ENCODE measurements at regions not wholly inside any gene's neighbourhood (a gene's known extent, or its start where the extent isn't known, plus 50 kb on each side); places are given as distances from the start of the nearest gene placed in this dataset.

GRCh38 chr15:38672814-38673670 is 108.4 kb upstream of the RASGRP1 start:
- Mint-ChIP-seq H3K27ac (peak overlapping the region; percentile 86 to 99 (median 90)), H3K36me3 (no peaks in the 10 kb centered on the region), H3K9me3 (no peaks in the 10 kb centered on the region), H3K4me1 (peaks cover 46 to 52% (median 50%) of the 10 kb centered on the region in 3 donors), H3K27me3 (peaks cover 3% of the 10 kb centered on the region), H3K4me3 (peak overlapping the region; percentile 18 to 85 (median 58))

- Mint-ChIP-seq H3K27ac (peak overlapping the region in 2 of 3 donors; percentile 57 to 80), H3K36me3 (no peaks in the 10 kb centered on the region), H3K4me1 (peaks cover 46 to 52% (median 50%) of the 10 kb centered on the region in 3 donors), H3K4me3 (peak overlapping the region in 2 of 4 donors; percentile 2 to 34), H3K9me3 (no peaks in the 10 kb centered on the region), H3K27me3 (peaks cover 3% of the 10 kb centered on the region)
Observed at GRCh38 chr15:38674448-38674847, 109.8 kb upstream of the RASGRP1 start.

- Mint-ChIP-seq H3K4me3 (no peak overlapping the region), H3K36me3 (no peaks in the 10 kb centered on the region), H3K27ac (peak overlapping the region in 1 of 3 donors; percentile 57), H3K9me3 (no peaks in the 10 kb centered on the region), H3K27me3 (peaks cover 2% of the 10 kb centered on the region), H3K4me1 (peaks cover 24 to 35% (median 33%) of the 10 kb centered on the region in 3 donors)
Observed at GRCh38 chr15:38678281-38678680, 113.7 kb upstream of the RASGRP1 start.

- Mint-ChIP-seq H3K4me1 (peaks cover 18 to 30% (median 28%) of the 10 kb centered on the region in 3 donors), H3K4me3 (peak overlapping the region in 1 of 4 donors; percentile 19), H3K36me3 (no peaks in the 10 kb centered on the region), H3K9me3 (no peaks in the 10 kb centered on the region), H3K27me3 (no peaks in the 10 kb centered on the region), H3K27ac (peak overlapping the region in 1 of 3 donors; percentile 41)
Observed at GRCh38 chr15:38680775-38681174, 116.2 kb upstream of the RASGRP1 start.

- Mint-ChIP-seq H3K4me1 (peaks cover 15 to 29% (median 25%) of the 10 kb centered on the region in 3 donors), H3K4me3 (peak overlapping the region in 2 of 4 donors; percentile 87 to 89), H3K9me3 (no peaks in the 10 kb centered on the region), H3K27me3 (no peaks in the 10 kb centered on the region), H3K36me3 (no peaks in the 10 kb centered on the region), H3K27ac (peak overlapping the region; percentile 20 to 95 (median 69))
Observed at GRCh38 chr15:38682363-38682762, 117.7 kb upstream of the RASGRP1 start.

GRCh38 chr15:38682861-38683260 is 118.2 kb upstream of the RASGRP1 start:
- no peaks in the 10 kb centered on the region for H3K27me3 Mint-ChIP-seq
- H3K9me3 Mint-ChIP-seq: no peaks in the 10 kb centered on the region
- H3K27ac Mint-ChIP-seq: peak overlapping the region; percentile 56 to 95 (median 69)
- peak overlapping the region in 3 of 4 donors; percentile 34 to 89 (median 87) for H3K4me3 Mint-ChIP-seq
- H3K4me1 Mint-ChIP-seq: peaks cover 15 to 26% (median 21%) of the 10 kb centered on the region in 3 donors
- H3K36me3 Mint-ChIP-seq: no peaks in the 10 kb centered on the region

- Mint-ChIP-seq H3K27me3 (no peaks in the 10 kb centered on the region), H3K4me1 (peaks cover 19 to 25% (median 20%) of the 10 kb centered on the region in 3 donors), H3K9me3 (no peaks in the 10 kb centered on the region), H3K27ac (peak overlapping the region; percentile 56 to 95 (median 69)), H3K4me3 (peak overlapping the region in 2 of 4 donors; percentile 25 to 89), H3K36me3 (no peaks in the 10 kb centered on the region)
Observed at GRCh38 chr15:38683382-38684242, 119.0 kb upstream of the RASGRP1 start.

- Mint-ChIP-seq H3K4me3 (peak overlapping the region in 1 of 4 donors; percentile 36), H3K4me1 (peaks cover 22 to 33% (median 27%) of the 10 kb centered on the region in 3 donors), H3K36me3 (no peaks in the 10 kb centered on the region), H3K9me3 (no peaks in the 10 kb centered on the region), H3K27me3 (no peaks in the 10 kb centered on the region), H3K27ac (peak overlapping the region in 1 of 3 donors; percentile 85)
Observed at GRCh38 chr15:38684440-38685010, 119.9 kb upstream of the RASGRP1 start.

GRCh38 chr15:38685686-38686339 is 121.2 kb upstream of the RASGRP1 start:
- no peaks in the 10 kb centered on the region for H3K36me3 Mint-ChIP-seq
- no peaks in the 10 kb centered on the region for H3K27me3 Mint-ChIP-seq
- no peak overlapping the region for H3K4me3 Mint-ChIP-seq
- peaks cover 22 to 37% (median 33%) of the 10 kb centered on the region in 3 donors for H3K4me1 Mint-ChIP-seq
- no peaks in the 10 kb centered on the region for H3K9me3 Mint-ChIP-seq
- no peak overlapping the region for H3K27ac Mint-ChIP-seq

- Mint-ChIP-seq H3K27ac (peak overlapping the region in 2 of 3 donors; percentile 18 to 76), H3K27me3 (no peaks in the 10 kb centered on the region), H3K4me3 (no peak overlapping the region), H3K36me3 (no peaks in the 10 kb centered on the region), H3K9me3 (no peaks in the 10 kb centered on the region), H3K4me1 (peaks cover 17 to 36% (median 26%) of the 10 kb centered on the region in 3 donors)
Observed at GRCh38 chr15:38687340-38687739, 122.7 kb upstream of the RASGRP1 start.

GRCh38 chr15:38687775-38688495 is 123.3 kb upstream of the RASGRP1 start:
- Mint-ChIP-seq H3K36me3 (no peaks in the 10 kb centered on the region), H3K4me3 (no peak overlapping the region), H3K4me1 (peaks cover 12 to 32% (median 20%) of the 10 kb centered on the region in 3 donors), H3K9me3 (no peaks in the 10 kb centered on the region), H3K27ac (peak overlapping the region in 2 of 3 donors; percentile 59 to 76), H3K27me3 (no peaks in the 10 kb centered on the region)

GRCh38 chr15:38688761-38689160 is 124.1 kb upstream of the RASGRP1 start:
- peak overlapping the region in 1 of 3 donors; percentile 31 for H3K27ac Mint-ChIP-seq
- peaks cover 4 to 26% (median 11%) of the 10 kb centered on the region in 3 donors for H3K4me1 Mint-ChIP-seq
- no peaks in the 10 kb centered on the region for H3K36me3 Mint-ChIP-seq

GRCh38 chr15:38689522-38689921 is 124.9 kb upstream of the RASGRP1 start:
- Mint-ChIP-seq H3K9me3 (no peaks in the 10 kb centered on the region), H3K27me3 (no peaks in the 10 kb centered on the region), H3K27ac (peak overlapping the region in 1 of 3 donors; percentile 9), H3K4me3 (no peak overlapping the region), H3K36me3 (no peaks in the 10 kb centered on the region), H3K4me1 (peaks cover 4 to 25% (median 11%) of the 10 kb centered on the region in 3 donors)

More at GRCh38 chr15:38688761-38689160, 124.1 kb upstream of the RASGRP1 start:
- Mint-ChIP-seq H3K9me3 (no peaks in the 10 kb centered on the region), H3K27me3 (no peaks in the 10 kb centered on the region), H3K4me3 (no peak overlapping the region)
